ENCODE measurements at regions not wholly inside any gene's neighbourhood (a gene's known extent, or its start where the extent isn't known, plus 50 kb on each side); places are given as distances from the start of the nearest gene placed in this dataset.

GRCh38 chr5:148909040-148909439 is 82.6 kb downstream of the ADRB2 start:
- DNase-seq (no peak), ATAC-seq (ENCODE audit: low read depth) (no peak)
- Mint-ChIP-seq H3K4me3 (no peak overlapping the region), H3K27ac (no peak overlapping the region), H3K9me3 (ENCODE audit: insufficient read depth) (no peaks in the 10 kb centered on the region), H3K27me3 (peaks cover 15% of the 10 kb centered on the region), H3K4me1 (peaks cover 4% of the 10 kb centered on the region)
- no peaks in the 10 kb centered on the region for H4K20me1 ChIP-seq (ENCODE audit: control insufficient read depth, insufficient read depth, low read length, poor library complexity, severe bottlenecking)
- H3K79me2 ChIP-seq (ENCODE audit: control insufficient read depth, insufficient read depth, low read length) = no peaks in the 10 kb centered on the region
- H3K9me3 ChIP-seq (ENCODE audit: control extremely low read depth in 1 of 3, control insufficient read depth in 2 of 3, insufficient read depth in 1 of 3, low read length in 2 of 3) = no peaks in the 10 kb centered on the region
- H3K9ac ChIP-seq (ENCODE audit: low read length) = no peak overlapping the region
- H3K4me3 ChIP-seq (ENCODE audit: control extremely low read depth in 1 of 5, extremely low read depth in 1 of 5, insufficient read depth in 1 of 5, low read depth in 2 of 5, low read length in 4 of 5) = no peak overlapping the region
- H3K36me3 ChIP-seq (replicated peaks in 1 of 2; ENCODE audit: control extremely low read depth in 1 of 2, control insufficient read depth in 1 of 2, extremely low read depth in 1 of 2, insufficient read depth in 2 of 2, low read length in 1 of 2) = no peaks in the 10 kb centered on the region
- CTCF ChIA-PET = no interaction called here
- no peak overlapping the region for H3K4me2 ChIP-seq (replicated peaks; ENCODE audit: low read depth, low read length, poor library complexity, severe bottlenecking)
- no CpG with 5 or more reads among the region's 4 CpGs for WGBS (ENCODE audit: insufficient coverage)
- H3K27me3 ChIP-seq (replicated peaks in 1 of 4; ENCODE audit: control extremely low read depth in 1 of 4, control insufficient read depth in 3 of 4, insufficient read depth in 4 of 4, low read length in 3 of 4) = no peaks in the 10 kb centered on the region
- POLR2A ChIA-PET = no interaction called here
- H3K27ac ChIP-seq (ENCODE audit: low read length in 2 of 2) = no peak overlapping the region
- intact Hi-C loops (cut with micrococcal nuclease) = no loop called here
- no peaks in the 10 kb centered on the region for H3K4me1 ChIP-seq (ENCODE audit: control insufficient read depth in 2 of 2, insufficient read depth in 2 of 2, low read length in 2 of 2)
- TF ChIP-seq EZH2 (IDR thresholded peaks at IDR 0.05; ENCODE audit: borderline replicate concordance, insufficient read depth, low read depth, low read length, poor library complexity, severe bottlenecking) (no peak), CTCF (IDR thresholded peaks at IDR 0.05) (no peak)
- no peak overlapping the region for H2AFZ ChIP-seq (ENCODE audit: insufficient read depth, low read depth, low read length, poor library complexity, severe bottlenecking)

- Mint-ChIP-seq H3K4me3 (no peak overlapping the region), H3K27me3 (peaks cover 15% of the 10 kb centered on the region), H3K27ac (no peak overlapping the region), H3K4me1 (peaks cover 5% of the 10 kb centered on the region), H3K9me3 (ENCODE audit: insufficient read depth) (no peaks in the 10 kb centered on the region)
- Histone ChIP-seq H2AFZ (ENCODE audit: insufficient read depth, low read depth, low read length, poor library complexity, severe bottlenecking) (no peak overlapping the region), H3K27ac (ENCODE audit: low read length in 2 of 2) (no peak overlapping the region), H3K9ac (ENCODE audit: low read length) (no peak overlapping the region), H3K79me2 (ENCODE audit: control insufficient read depth, insufficient read depth, low read length) (no peaks in the 10 kb centered on the region), H3K9me3 (ENCODE audit: control extremely low read depth in 1 of 3, control insufficient read depth in 2 of 3, insufficient read depth in 1 of 3, low read length in 2 of 3) (no peaks in the 10 kb centered on the region), H3K4me1 (ENCODE audit: control insufficient read depth in 2 of 2, insufficient read depth in 2 of 2, low read length in 2 of 2) (no peaks in the 10 kb centered on the region), H3K4me2 (replicated peaks; ENCODE audit: low read depth, low read length, poor library complexity, severe bottlenecking) (no peak overlapping the region), H3K4me3 (ENCODE audit: control extremely low read depth in 1 of 5, extremely low read depth in 1 of 5, insufficient read depth in 1 of 5, low read depth in 2 of 5, low read length in 4 of 5) (no peak overlapping the region), H3K36me3 (replicated peaks in 1 of 2; ENCODE audit: control extremely low read depth in 1 of 2, control insufficient read depth in 1 of 2, extremely low read depth in 1 of 2, insufficient read depth in 2 of 2, low read length in 1 of 2) (no peaks in the 10 kb centered on the region), H3K27me3 (replicated peaks in 1 of 4; ENCODE audit: control extremely low read depth in 1 of 4, control insufficient read depth in 3 of 4, insufficient read depth in 4 of 4, low read length in 3 of 4) (no peaks in the 10 kb centered on the region), H4K20me1 (ENCODE audit: control insufficient read depth, insufficient read depth, low read length, poor library complexity, severe bottlenecking) (no peaks in the 10 kb centered on the region)
- no peak for TF ChIP-seq EZH2 (IDR thresholded peaks at IDR 0.05; ENCODE audit: borderline replicate concordance, insufficient read depth, low read depth, low read length, poor library complexity, severe bottlenecking)
- no peak for TF ChIP-seq CTCF (IDR thresholded peaks at IDR 0.05)
- ATAC-seq (ENCODE audit: low read depth) (no peak), DNase-seq (no peak)
- WGBS (ENCODE audit: insufficient coverage) = 89% methylated on average over 1 of the region's 1 CpG
- intact Hi-C loops (cut with micrococcal nuclease) = no loop called here
- ChIA-PET POLR2A (no interaction called here), CTCF (no interaction called here)
Observed at GRCh38 chr5:148909766-148910165, 83.4 kb downstream of the ADRB2 start.

Data from B cell (primary cell).